ENCODE measurements at regions not wholly inside any gene's neighbourhood (a gene's known extent, or its start where the extent isn't known, plus 50 kb on each side); places are given as distances from the start of the nearest gene placed in this dataset.

DNA sequence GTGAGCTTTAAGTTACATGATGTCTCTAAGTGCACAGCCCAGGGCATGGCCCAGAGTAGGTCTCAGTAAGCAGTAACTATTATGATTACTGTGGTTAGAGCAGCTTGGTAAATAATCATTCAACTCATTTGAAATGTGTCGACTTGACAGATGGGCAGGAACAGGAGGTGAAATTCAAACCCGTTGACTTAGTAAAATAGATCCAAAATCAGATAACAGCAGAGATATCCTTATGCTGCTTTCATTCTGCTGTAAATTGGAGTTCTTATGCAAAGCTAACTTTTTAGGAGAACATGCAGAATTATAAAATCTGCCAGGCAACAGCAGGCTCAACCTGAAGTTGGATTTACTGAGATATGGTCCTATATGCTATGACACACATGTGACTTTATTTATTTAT, 118.7 kb upstream of the KLHL25 start:
- TF ChIP-seq, protein P1, sequence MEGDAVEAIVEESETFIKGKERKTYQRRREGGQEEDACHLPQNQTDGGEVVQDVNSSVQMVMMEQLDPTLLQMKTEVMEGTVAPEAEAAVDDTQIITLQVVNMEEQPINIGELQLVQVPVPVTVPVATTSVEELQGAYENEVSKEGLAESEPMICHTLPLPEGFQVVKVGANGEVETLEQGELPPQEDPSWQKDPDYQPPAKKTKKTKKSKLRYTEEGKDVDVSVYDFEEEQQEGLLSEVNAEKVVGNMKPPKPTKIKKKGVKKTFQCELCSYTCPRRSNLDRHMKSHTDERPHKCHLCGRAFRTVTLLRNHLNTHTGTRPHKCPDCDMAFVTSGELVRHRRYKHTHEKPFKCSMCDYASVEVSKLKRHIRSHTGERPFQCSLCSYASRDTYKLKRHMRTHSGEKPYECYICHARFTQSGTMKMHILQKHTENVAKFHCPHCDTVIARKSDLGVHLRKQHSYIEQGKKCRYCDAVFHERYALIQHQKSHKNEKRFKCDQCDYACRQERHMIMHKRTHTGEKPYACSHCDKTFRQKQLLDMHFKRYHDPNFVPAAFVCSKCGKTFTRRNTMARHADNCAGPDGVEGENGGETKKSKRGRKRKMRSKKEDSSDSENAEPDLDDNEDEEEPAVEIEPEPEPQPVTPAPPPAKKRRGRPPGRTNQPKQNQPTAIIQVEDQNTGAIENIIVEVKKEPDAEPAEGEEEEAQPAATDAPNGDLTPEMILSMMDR (IDR thresholded peaks at IDR 0.05): no peak
- TF ChIP-seq POLR2A (IDR thresholded peaks at IDR 0.05): no peak
